MM.1S (cell line): ENCODE measurements at regions not wholly inside any gene's neighbourhood (a gene's known extent, or its start where the extent isn't known, plus 50 kb on each side); places are given as distances from the start of the nearest gene placed in this dataset.

Experiments
- CTCF ChIP-seq: fragments of 300-600 bp; sonication (generic); IDR thresholded peaks from 2 replicates; pipeline ENCODE4 v1.5.1; 2016; ENCODE audit warnings: antibody characterized with exemption, low read length, mixed read lengths
- EZH2 ChIP-seq: fragments of 300-600 bp; sonication (generic); optimal IDR thresholded peaks from 2 replicates; pipeline ENCODE3; 2017; ENCODE audit warnings: low read depth, mild to moderate bottlenecking, antibody characterized with exemption, low read length, mixed read lengths
- EZH2phosphoT487 ChIP-seq: fragments of 300-600 bp; sonication (generic); IDR thresholded peaks from 2 replicates; pipeline ENCODE4 v1.6.1; 2018; ENCODE audit warnings: antibody characterized with exemption, low read length

DNA sequence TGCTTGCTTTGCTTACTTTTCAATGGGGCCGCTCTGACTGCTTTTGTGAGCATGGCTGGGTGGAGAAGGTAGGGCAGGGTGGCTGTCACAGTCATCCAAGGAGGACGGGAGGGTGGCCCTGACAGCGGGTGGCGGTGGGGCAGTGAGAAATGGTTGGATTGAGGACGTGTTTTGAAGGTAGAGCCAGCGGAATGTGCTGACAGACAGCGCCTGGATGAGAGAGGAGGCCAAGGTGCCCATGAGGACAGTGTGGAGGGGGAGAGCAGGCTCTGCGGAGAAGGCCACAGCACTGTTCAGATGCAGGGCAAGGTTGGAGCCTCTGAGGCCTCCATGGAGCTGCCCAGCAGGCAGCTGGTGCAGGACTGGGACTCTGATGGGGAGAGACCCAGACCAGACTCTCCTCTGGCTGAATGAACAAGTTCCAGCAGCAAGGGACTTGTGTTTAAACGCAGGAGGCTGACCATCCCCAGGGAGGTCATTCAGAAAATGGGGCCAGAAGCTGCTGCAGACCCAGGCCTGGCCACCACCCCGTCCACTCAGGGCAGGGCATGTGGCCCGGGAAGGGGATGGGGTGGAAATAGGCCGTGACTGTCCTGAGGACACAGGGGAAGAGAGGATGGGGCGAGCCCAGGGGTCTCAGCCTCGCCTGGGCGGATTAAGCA is 120.3 kb upstream of the PRR20G start:
- TF ChIP-seq CTCF (no peak), EZH2 (no peak), EZH2phosphoT487 (no peak)
